Neuron (in vitro differentiated cells): ENCODE measurements at regions not wholly inside any gene's neighbourhood (a gene's known extent, or its start where the extent isn't known, plus 50 kb on each side); places are given as distances from the start of the nearest gene placed in this dataset.

ENCODE experiments used
- H2AFZ ChIP-seq: one replicate; pipeline ENCODE4 v1.6.1; 2013; ENCODE audit warnings: low read depth, mild to moderate bottlenecking, inconsistent platforms, low read length, moderate library complexity
- H3K27me3 ChIP-seq: one replicate; pipeline ENCODE4 v1.6.1; 2013; ENCODE audit warnings: low read length; ENCODE audit not compliant: insufficient read depth
- H3K36me3 ChIP-seq: one replicate; pipeline ENCODE4 v1.6.1; 2013; ENCODE audit warnings: low read length; ENCODE audit not compliant: insufficient read depth
- H3K4me1 ChIP-seq: one replicate; pipeline ENCODE4 v1.6.1; 2013; ENCODE audit warnings: low read length; ENCODE audit not compliant: insufficient read depth
- H3K4me3 ChIP-seq: 2 replicates; pipeline ENCODE4 v1.5.1; 2013; ENCODE audit warnings: mild to moderate bottlenecking, low read length, moderate library complexity
- H3K9me3 ChIP-seq: one replicate; pipeline ENCODE4 v1.6.1; 2013; ENCODE audit warnings: low read length

DNA sequence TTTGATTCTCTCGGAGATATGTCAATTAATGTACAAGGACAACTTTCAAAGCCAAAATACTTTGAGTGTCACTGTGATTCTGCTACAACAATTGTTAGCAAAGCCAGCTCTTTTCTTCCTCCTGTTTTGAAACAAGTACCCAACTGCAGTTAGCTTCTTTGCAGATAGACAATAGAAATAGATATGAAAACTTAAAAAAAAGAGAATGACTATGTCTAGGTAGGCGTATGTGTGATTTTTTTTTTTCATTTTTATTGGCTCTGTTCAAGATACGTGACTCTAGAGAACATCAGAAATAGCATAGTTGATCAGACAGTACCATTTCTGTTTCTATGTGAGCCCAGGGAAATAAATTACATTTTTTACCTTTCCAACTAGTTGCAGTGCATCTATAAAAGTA is 142.9 kb upstream of the CNTN4 start:
- H2AFZ ChIP-seq, result no peak overlapping the region
- no peak overlapping the region for H3K4me3 ChIP-seq
- no peaks in the 10 kb centered on the region for H3K9me3 ChIP-seq
- H3K4me1 ChIP-seq, result no peaks in the 10 kb centered on the region
- no peaks in the 10 kb centered on the region for H3K27me3 ChIP-seq
- no peaks in the 10 kb centered on the region for H3K36me3 ChIP-seq

DNA sequence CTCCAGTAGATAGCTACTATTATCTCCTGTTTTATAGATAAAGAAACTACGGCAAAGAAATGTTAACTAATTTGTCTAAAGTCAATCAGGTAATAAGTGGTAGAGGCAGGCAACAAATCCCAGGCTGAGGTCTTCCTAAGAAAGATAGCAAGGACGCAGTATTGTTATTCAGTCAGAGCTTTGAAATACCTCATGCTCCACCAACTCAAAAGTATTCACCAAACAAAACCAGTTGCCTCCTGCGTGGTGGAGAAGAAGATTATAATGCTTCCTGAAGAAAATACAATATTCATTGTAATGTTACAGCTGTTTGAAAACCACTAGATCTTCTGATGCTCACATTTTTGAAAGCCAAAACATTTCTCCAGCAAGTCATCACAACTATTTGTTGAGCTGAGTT is 138.2 kb upstream of the CNTN4 start:
- H3K4me1 ChIP-seq, result no peaks in the 10 kb centered on the region
- H3K36me3 ChIP-seq, result no peaks in the 10 kb centered on the region
- no peaks in the 10 kb centered on the region for H3K27me3 ChIP-seq
- no peak overlapping the region for H3K4me3 ChIP-seq
- H2AFZ ChIP-seq, result no peak overlapping the region
- no peaks in the 10 kb centered on the region for H3K9me3 ChIP-seq

DNA sequence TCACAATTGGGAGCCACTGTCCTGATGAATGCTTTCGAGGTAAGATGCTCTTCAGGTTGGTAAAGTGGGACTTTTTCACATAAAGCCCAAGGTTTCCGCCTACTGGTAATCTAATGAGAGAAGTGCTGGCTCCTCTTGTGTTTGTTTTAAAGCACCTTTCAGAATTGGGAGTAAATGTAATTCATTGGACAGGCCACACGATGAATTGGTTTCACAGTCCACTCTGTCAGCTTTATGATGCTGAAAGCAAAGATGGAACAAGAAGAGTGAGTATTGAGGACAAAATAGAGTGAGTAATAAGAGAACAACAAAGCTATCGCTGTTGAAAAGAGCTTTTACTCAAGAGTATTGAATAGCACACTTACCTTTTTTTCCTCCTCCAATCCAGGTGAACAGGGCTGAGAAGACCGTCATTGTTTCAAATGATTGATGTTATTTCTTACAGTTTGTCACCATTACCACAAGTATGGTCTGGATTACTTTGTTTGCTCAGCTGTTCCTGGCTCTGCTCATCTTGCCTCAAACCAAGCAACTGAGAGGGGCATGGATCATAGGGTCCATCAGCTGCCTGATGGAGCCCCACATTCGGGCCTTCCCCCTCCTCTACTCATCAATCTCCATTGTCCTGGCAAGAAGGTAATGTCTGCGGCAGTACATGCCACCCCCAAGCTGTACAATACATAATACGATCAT is 136.1 kb upstream of the CNTN4 start:
- no peaks in the 10 kb centered on the region for H3K36me3 ChIP-seq
- H3K27me3 ChIP-seq, result no peaks in the 10 kb centered on the region
- no peaks in the 10 kb centered on the region for H3K9me3 ChIP-seq
- H2AFZ ChIP-seq, result no peak overlapping the region
- no peak overlapping the region for H3K4me3 ChIP-seq
- H3K4me1 ChIP-seq, result no peaks in the 10 kb centered on the region

DNA sequence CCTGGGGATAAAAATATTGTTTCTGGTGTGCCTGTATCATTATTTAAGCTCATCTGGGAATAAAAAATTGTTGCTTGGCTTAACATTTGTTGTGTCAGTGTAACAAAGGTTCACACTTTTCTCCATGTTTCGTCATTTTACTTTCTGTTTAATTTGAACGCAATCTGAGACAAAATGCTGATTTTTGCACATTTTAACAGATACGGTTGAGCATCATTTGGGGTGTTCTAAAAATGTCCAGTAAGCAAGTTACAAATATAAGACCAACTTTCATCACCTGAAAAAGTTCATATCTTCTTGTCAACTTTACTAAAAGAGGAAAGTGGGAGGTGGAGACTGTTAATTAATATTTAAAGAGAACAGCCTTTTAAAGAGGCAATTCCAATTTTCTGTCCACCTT is 134.8 kb upstream of the CNTN4 start:
- Histone ChIP-seq H3K9me3 (no peaks in the 10 kb centered on the region), H3K4me3 (no peak overlapping the region), H3K36me3 (no peaks in the 10 kb centered on the region), H3K27me3 (no peaks in the 10 kb centered on the region), H3K4me1 (no peaks in the 10 kb centered on the region), H2AFZ (no peak overlapping the region)

DNA sequence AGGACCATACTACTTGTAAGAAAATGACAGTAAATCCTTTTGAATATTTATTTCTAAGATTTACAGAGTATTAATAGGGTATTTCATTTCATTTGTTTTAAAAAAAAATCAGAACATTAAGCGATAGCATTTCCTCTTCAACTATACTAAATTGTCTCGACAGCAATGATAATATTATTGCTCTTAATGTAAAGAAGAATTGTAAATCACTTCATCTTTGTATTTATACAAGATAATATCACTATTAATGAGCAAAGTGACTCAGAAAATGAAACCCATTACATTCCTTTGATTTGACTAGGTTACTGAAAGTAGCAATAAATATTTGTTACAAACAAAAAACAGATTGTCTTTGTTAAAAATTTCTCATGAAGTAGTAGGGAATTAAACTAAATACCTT is 131.1 kb upstream of the CNTN4 start:
- no peaks in the 10 kb centered on the region for H3K27me3 ChIP-seq
- H3K9me3 ChIP-seq, result no peaks in the 10 kb centered on the region
- H2AFZ ChIP-seq, result no peak overlapping the region
- H3K4me3 ChIP-seq, result no peak overlapping the region
- no peaks in the 10 kb centered on the region for H3K36me3 ChIP-seq
- no peaks in the 10 kb centered on the region for H3K4me1 ChIP-seq

DNA sequence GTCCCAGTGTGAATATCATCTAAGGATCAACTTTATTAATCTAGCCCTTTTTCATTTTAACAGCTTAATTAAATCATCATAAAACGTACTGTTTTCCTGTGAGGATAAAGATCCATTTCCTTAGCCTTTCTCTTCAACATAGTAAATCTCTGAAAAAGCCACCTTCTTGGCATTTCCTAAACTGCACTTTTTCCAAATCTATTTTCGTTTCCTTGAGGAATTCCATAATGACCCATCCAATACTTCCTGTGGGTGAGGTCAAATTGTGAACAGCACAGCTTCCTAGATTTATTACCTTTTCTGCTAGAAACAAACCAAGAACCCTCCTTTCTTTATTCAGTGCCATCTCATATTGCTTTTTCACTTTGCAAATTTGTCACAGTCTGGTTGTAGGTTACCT is 129.4 kb upstream of the CNTN4 start:
- H3K4me3 ChIP-seq, result no peak overlapping the region
- no peaks in the 10 kb centered on the region for H3K36me3 ChIP-seq
- no peaks in the 10 kb centered on the region for H3K9me3 ChIP-seq
- no peaks in the 10 kb centered on the region for H3K4me1 ChIP-seq
- H3K27me3 ChIP-seq, result no peaks in the 10 kb centered on the region
- H2AFZ ChIP-seq, result no peak overlapping the region

DNA sequence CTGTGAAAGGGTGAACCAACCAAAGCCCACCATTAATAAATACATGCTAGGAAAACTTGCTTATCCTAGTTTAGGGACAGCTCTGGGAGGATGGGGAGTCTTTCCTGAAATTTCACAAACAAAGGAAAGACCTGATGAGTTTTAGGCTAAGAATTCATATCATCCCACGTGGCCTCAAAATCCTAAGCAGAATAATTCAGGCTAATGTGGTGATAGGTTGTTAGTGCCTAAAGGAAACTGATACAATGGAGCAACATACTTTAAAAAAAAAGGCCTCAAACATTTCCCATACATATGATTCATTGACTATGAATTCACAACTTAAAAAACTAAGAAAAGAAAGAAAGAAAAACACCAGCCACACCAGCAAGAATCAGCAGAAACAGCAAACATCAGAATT is 126.9 kb upstream of the CNTN4 start:
- Histone ChIP-seq H2AFZ (no peak overlapping the region), H3K36me3 (no peaks in the 10 kb centered on the region), H3K4me3 (no peak overlapping the region), H3K27me3 (no peaks in the 10 kb centered on the region), H3K4me1 (no peaks in the 10 kb centered on the region), H3K9me3 (no peaks in the 10 kb centered on the region)

DNA sequence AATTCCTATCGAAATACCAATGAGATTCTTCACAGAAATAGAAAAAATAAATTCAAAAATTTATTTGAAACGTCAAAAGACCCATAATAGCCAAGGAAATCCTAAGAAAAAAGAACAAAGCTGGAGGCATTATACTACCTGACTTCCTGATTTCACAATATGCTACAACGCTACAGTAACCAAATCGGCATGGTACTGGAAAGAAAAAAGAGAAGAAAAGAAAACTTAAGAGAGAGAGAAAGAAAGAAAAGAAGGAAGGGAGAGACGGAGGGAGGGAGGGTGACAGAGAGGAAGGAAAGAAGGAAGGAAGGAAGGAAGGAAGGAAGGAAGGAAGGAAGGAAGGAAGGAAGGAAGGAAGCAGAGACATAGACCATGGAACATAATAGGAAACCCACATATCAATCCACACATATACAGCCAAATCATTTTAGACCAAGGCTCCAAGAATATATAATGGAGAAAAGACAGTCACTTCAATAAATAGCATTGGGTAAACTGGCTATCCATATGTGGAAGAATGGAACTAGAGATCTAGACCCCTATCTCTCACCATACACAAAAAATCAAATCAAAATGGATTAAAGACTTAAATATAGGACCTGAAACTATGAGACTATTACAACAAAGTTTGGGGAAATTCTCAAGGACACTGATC is 118.6 kb upstream of the CNTN4 start:
- Histone ChIP-seq H3K27me3 (no peaks in the 10 kb centered on the region), H3K9me3 (no peaks in the 10 kb centered on the region), H3K36me3 (no peaks in the 10 kb centered on the region), H3K4me1 (no peaks in the 10 kb centered on the region), H3K4me3 (no peak overlapping the region), H2AFZ (no peak overlapping the region)

DNA sequence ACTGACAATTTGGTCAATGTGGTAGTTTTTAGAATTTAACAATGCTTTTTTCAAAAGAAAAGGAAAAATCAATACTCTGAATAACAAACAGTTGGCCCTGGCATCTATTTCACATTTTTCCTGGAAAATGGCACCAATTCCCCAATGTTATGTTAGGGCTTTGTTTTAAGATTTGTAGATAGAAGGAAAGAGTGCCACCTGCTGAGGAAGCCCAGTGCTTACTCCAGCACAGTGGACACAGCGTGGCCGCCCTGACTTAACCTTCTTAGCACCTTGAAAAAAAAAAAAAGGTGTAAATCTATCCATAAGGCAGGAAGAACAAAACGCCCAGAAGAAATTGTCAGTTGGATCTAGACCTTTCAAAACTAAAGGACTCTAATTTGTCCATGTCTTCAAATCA is 110.7 kb upstream of the CNTN4 start:
- Histone ChIP-seq H3K27me3 (no peaks in the 10 kb centered on the region), H3K4me3 (no peak overlapping the region), H3K4me1 (no peaks in the 10 kb centered on the region), H3K36me3 (no peaks in the 10 kb centered on the region), H2AFZ (no peak overlapping the region), H3K9me3 (no peaks in the 10 kb centered on the region)

DNA sequence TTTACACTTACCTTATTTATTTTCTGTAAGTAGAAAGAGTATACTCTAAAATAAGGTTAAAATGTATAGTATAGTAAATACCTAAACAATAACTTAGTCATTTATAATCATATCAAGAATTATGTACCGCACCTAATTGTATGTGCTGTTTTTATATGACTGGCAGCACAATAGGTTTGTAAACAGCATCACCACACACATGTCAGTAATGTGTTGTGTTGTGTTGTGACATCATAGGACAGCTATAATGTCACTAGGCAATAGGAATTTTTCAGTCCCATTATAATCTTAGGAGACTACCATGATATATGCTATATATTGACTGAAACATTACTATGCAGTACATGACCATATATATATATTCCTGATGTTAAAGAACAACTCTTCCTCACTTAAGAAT is 99.9 kb upstream of the CNTN4 start:
- Histone ChIP-seq H3K4me3 (no peak overlapping the region), H3K9me3 (no peaks in the 10 kb centered on the region), H3K36me3 (no peaks in the 10 kb centered on the region), H3K27me3 (no peaks in the 10 kb centered on the region), H2AFZ (no peak overlapping the region), H3K4me1 (no peaks in the 10 kb centered on the region)

DNA sequence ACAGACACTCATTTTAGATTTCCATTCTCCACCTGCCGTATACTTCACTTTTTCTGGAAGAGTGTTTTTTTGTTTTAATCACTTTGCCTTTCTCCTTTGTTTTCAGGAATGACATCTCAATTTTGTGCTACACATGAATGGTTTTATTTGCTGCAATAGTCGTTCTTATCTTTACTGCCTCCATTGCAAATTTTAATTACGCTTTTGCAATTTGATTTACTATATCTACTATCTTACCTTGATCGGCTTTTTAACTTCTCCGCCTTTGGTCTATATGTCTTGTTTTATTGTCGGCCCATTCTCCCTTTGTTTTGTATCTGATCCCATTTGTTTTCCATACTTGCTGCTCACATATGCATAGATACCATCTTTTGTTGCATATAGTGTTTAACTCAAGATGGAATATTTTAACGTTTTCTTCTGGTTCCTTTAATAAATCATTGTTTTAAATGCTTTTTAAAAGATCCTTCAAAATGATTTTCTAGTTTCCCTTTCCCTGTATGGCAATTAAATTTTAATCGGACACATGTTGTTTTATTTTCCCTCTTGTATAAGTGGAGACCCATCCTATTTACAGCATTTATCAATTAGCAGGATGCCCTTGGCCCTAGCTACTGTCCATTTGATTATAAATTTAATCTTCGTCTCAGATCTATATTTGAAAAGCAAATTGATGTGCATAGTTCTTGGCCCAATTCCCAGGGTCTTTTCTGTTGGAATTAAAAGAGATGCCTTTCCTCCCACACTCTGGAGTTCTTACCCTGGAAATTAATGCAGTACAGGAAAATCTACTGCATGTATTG is 97.2 kb upstream of the CNTN4 start:
- Histone ChIP-seq H3K36me3 (no peaks in the 10 kb centered on the region), H3K4me3 (no peak overlapping the region), H3K27me3 (no peaks in the 10 kb centered on the region), H3K4me1 (no peaks in the 10 kb centered on the region), H3K9me3 (no peaks in the 10 kb centered on the region), H2AFZ (no peak overlapping the region)

DNA sequence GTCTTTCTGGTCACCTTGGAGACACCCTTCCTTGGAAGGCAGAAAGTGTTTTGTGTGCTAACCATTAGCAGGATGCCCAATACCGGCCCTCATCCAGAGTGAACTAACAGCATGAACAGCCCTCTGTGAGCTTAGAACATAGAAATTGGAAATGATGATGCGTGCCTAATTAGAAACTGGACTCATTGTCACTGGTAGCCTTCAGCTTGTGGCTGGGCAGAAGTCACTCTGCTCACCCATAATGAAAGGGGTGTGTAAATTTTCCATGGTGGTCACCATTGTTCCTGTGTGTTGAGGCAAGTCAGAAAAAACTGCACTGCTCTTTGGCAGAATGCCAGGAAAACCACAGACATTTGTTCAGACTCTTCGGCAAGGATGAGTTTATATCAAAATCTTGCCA is 74.7 kb upstream of the CNTN4 start:
- no peaks in the 10 kb centered on the region for H3K36me3 ChIP-seq
- no peaks in the 10 kb centered on the region for H3K9me3 ChIP-seq
- H3K27me3 ChIP-seq, result no peaks in the 10 kb centered on the region
- H3K4me1 ChIP-seq, result peaks cover 7% of the 10 kb centered on the region
- no peak overlapping the region for H2AFZ ChIP-seq
- H3K4me3 ChIP-seq, result no peak overlapping the region

DNA sequence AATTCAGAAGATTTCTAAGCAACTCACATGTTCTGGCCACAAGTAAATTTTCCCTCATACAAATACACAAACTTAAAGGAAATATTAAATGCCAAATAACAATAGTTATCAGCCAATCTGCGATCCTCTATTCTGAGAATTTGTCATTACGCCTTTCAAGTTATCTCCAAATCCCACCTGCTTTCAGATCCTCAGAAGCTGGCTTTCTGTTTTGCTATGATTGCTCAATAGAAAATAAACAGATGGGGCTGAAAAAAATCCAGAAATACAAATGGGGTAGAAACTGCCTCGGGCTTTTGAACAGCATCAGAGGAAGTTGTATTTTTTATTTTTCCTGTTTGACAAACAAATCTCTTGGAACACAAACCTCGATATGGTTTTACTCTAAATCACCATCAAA is 74.0 kb upstream of the CNTN4 start:
- Histone ChIP-seq H3K4me3 (no peak overlapping the region), H3K36me3 (no peaks in the 10 kb centered on the region), H3K4me1 (peaks cover 7% of the 10 kb centered on the region), H3K9me3 (no peaks in the 10 kb centered on the region), H2AFZ (no peak overlapping the region), H3K27me3 (no peaks in the 10 kb centered on the region)
